IMR-90 (cell line): ENCODE measurements at regions not wholly inside any gene's neighbourhood (a gene's known extent, or its start where the extent isn't known, plus 50 kb on each side); places are given as distances from the start of the nearest gene placed in this dataset.

Experiments used
- ATAC-seq: fragments of 200-7000 bp; cut with Tn5 transposase; 2 replicates; pipeline ENCODE4 v1.9.1; 2020; ENCODE audit warnings: low read depth, mild to moderate bottlenecking, moderate library complexity
- BruUV-seq: library from RNA; stranded (reverse); fragments of 400-500 nt; replicated peaks from 2 replicates; lab custom pipeline; 2021; lab: Mats Ljungman, UMichigan
- CTCF ChIA-PET: fragments of 300-600 bp; formaldehyde crosslinking; extraction: SDS; loops from one replicate; lab custom pipeline; 2021; ENCODE audit warnings: antibody characterized with exemption; lab: Yijun Ruan, JAX
- POLR2A ChIA-PET: fragments of 300-600 bp; sonication (Branson Sonifier 250); formaldehyde crosslinking; loops from one replicate; lab custom pipeline; 2022; ENCODE audit warnings: antibody characterized with exemption; ENCODE audit not compliant: unreplicated experiment; lab: Charles Lee
- DNase-seq: peaks from one replicate; pipeline ENCODE4 v3.0.0; 2013
- H2AFZ ChIP-seq: replicated peaks from 2 replicates; pipeline ENCODE3; 2013; ENCODE audit warnings: low read length, mild to moderate bottlenecking; ENCODE audit not compliant: poor library complexity
- H2AK5ac ChIP-seq: 2 replicates; pipeline ENCODE4 v1.6.1; 2013; ENCODE audit warnings: low read depth, low read length, inconsistent platforms
- H2AK9ac ChIP-seq: replicated peaks from 2 replicates; pipeline ENCODE3; 2013; ENCODE audit warnings: mild to moderate bottlenecking, low read depth, low read length, moderate library complexity; ENCODE audit not compliant: poor library complexity
- H2BK120ac ChIP-seq: 2 replicates; pipeline ENCODE4 v1.6.1; 2013; ENCODE audit warnings: low read depth, low read length, inconsistent platforms
- H2BK15ac ChIP-seq: 3 replicates; pipeline ENCODE4 v1.6.1; 2013; ENCODE audit warnings: low read depth, low read length, inconsistent platforms
- H2BK20ac ChIP-seq: 2 replicates; pipeline ENCODE4 v1.6.1; 2013; ENCODE audit warnings: low read depth, mild to moderate bottlenecking, inconsistent platforms, low read length, moderate library complexity
- H2BK5ac ChIP-seq: 2 replicates; pipeline ENCODE4 v1.6.1; 2013; ENCODE audit warnings: mild to moderate bottlenecking, low read depth, low read length, inconsistent platforms; ENCODE audit not compliant: poor library complexity, severe bottlenecking
- H3K14ac ChIP-seq: replicated peaks from 2 replicates; pipeline ENCODE4 v1.6.1; 2013; ENCODE audit warnings: low read depth, low read length, inconsistent platforms
- H3K18ac ChIP-seq: 2 replicates; pipeline ENCODE4 v1.6.1; 2013; ENCODE audit warnings: low read depth, low read length, control low read depth
- H3K23ac ChIP-seq: 2 replicates; pipeline ENCODE4 v1.6.1; 2013; ENCODE audit warnings: low read depth, low read length, inconsistent platforms
- H3K27ac ChIP-seq: 2 replicates; pipeline ENCODE4 v1.5.1; 2013; ENCODE audit warnings: mild to moderate bottlenecking, control low read depth, low read length; ENCODE audit not compliant: insufficient read depth
- H3K27me3 ChIP-seq: 2 replicates; pipeline ENCODE4 v1.6.1; 2013; ENCODE audit warnings: low read length; ENCODE audit not compliant: control insufficient read depth, insufficient read depth
- H3K36me3 ChIP-seq: 2 replicates; pipeline ENCODE4 v1.6.1; 2013; ENCODE audit warnings: low read length, mixed read lengths; ENCODE audit not compliant: control insufficient read depth, insufficient read depth
- H3K4ac ChIP-seq: 2 replicates; pipeline ENCODE4 v1.6.1; 2013; ENCODE audit warnings: low read depth, low read length, inconsistent platforms
- H3K4me1 ChIP-seq: 2 replicates; pipeline ENCODE4 v1.6.1; 2013; ENCODE audit warnings: low read length, mixed read lengths; ENCODE audit not compliant: control insufficient read depth, insufficient read depth
- H3K4me2 ChIP-seq: 2 replicates; pipeline ENCODE4 v1.6.1; 2013; ENCODE audit warnings: low read depth, mild to moderate bottlenecking, control low read depth, low read length, moderate library complexity
- H3K4me3 ChIP-seq: 2 replicates; pipeline ENCODE4 v1.5.1; 2013; ENCODE audit warnings: low read depth, mild to moderate bottlenecking, control low read depth, low read length, moderate library complexity; ENCODE audit not compliant: insufficient read depth
- H3K56ac ChIP-seq: 2 replicates; pipeline ENCODE4 v1.6.1; 2013; ENCODE audit warnings: low read length, inconsistent platforms; ENCODE audit not compliant: insufficient read depth; ENCODE audit errors: extremely low read depth
- H3K79me1 ChIP-seq, 2 experiments: 2 replicates each; pipeline ENCODE4 v1.6.1; 2013; ENCODE audit warnings: low read length in 2 of 2, inconsistent platforms in 1 of 2, low read depth in 1 of 2
- H3K9ac ChIP-seq: 2 replicates; pipeline ENCODE4 v1.6.1; 2013; ENCODE audit warnings: low read depth, low read length, control low read depth
- H3K9me1 ChIP-seq: 2 replicates; pipeline ENCODE4 v1.6.1; 2013; ENCODE audit warnings: low read length, inconsistent platforms; ENCODE audit not compliant: insufficient read depth
- H3K9me3 ChIP-seq: 2 replicates; pipeline ENCODE4 v1.6.1; 2013; ENCODE audit warnings: low read length; ENCODE audit not compliant: control insufficient read depth, insufficient read depth
- H4K20me1 ChIP-seq: 2 replicates; pipeline ENCODE4 v1.6.1; 2013; ENCODE audit warnings: low read length, inconsistent platforms; ENCODE audit not compliant: insufficient read depth
- H4K5ac ChIP-seq: 2 replicates; pipeline ENCODE4 v1.6.1; 2013; ENCODE audit warnings: mild to moderate bottlenecking, low read depth, low read length, control low read depth
- H4K8ac ChIP-seq, 2 experiments: 2 replicates each; pipeline ENCODE4 v1.6.1; 2013; ENCODE audit warnings: low read depth in 2 of 2, low read length in 2 of 2, control low read depth in 1 of 2, inconsistent platforms in 1 of 2
- H4K91ac ChIP-seq: 2 replicates; pipeline ENCODE4 v1.6.1; 2013; ENCODE audit warnings: low read depth, low read length, inconsistent platforms; ENCODE audit not compliant: insufficient read depth
- BHLHE40 ChIP-seq: fragments of 150-350 bp; IDR thresholded peaks from 2 replicates; pipeline ENCODE4 v1.6.1; 2016; ENCODE audit warnings: mild to moderate bottlenecking, low read depth, low read length
- CEBPB ChIP-seq: IDR thresholded peaks from 2 replicates; pipeline ENCODE4 v1.6.1; 2012; ENCODE audit warnings: low read depth, low read length, improper control_type of control experiment
- CHD1 ChIP-seq: IDR thresholded peaks from 2 replicates; pipeline ENCODE4 v1.6.1; 2012; ENCODE audit warnings: low read depth, low read length, improper control_type of control experiment
- MAZ ChIP-seq: IDR thresholded peaks from 2 replicates; pipeline ENCODE4 v1.6.1; 2012; ENCODE audit warnings: low read depth, mild to moderate bottlenecking, low read length, improper control_type of control experiment, moderate library complexity, borderline replicate concordance
- NFE2L2 ChIP-seq: fragments of 150-350 bp; IDR thresholded peaks from 2 replicates; pipeline ENCODE4 v1.6.1; 2016; ENCODE audit warnings: low read depth, mild to moderate bottlenecking, low read length
- POLR2A ChIP-seq: IDR thresholded peaks from 2 replicates; pipeline ENCODE4 v1.6.1; 2012; ENCODE audit warnings: mild to moderate bottlenecking, low read depth, low read length
- RAD21 ChIP-seq: IDR thresholded peaks from 2 replicates; pipeline ENCODE4 v1.6.1; 2012; ENCODE audit warnings: low read length, improper control_type of control experiment
- RCOR1 ChIP-seq: IDR thresholded peaks from 2 replicates; pipeline ENCODE4 v1.6.1; 2012; ENCODE audit warnings: mild to moderate bottlenecking, low read length, improper control_type of control experiment; ENCODE audit not compliant: insufficient replicate concordance
- RFX5 ChIP-seq: IDR thresholded peaks from 2 replicates; pipeline ENCODE4 v1.8.0; 2012; ENCODE audit warnings: low read depth, mild to moderate bottlenecking, low read length, moderate library complexity
- WGBS, 2 experiments: methylation state at CpG; one replicate each; pipeline versions ENCODE4 v1.1.5 to v1.1.7; 2013; ENCODE audit warnings: missing lambda C conversion rate in 2 of 2; ENCODE audit not compliant: insufficient read length in 1 of 2; ENCODE audit errors: extremely low coverage in 2 of 2; 5-methylcytosine and 5-hydroxymethylcytosine counted together
- dilution Hi-C: fragments of 300-500 bp; cut with HindIII; formaldehyde crosslinking; loops from one replicate; pipeline ENCODE4 v1.14.3; 2018; ENCODE audit warnings: low sequenced_read_pairs; ENCODE audit not compliant: unreplicated experiment
- in situ Hi-C: fragments of 300-500 bp; cut with MboI; formaldehyde crosslinking; loops from 3 replicates; pipeline ENCODE4 v1.14.3; 2019; ENCODE audit warnings: low sequenced_read_pairs, inconsistent platforms, mixed read lengths
- intact Hi-C: fragments of 100-400 bp; cut with micrococcal nuclease; formaldehyde crosslinking; loops from 2 replicates; pipeline ENCODE4 v1.10.0; 2022
- TF ChIP-seq, protein P1 (sequence below): conservative IDR thresholded peaks from 2 replicates; pipeline ENCODE4 v1.5.1; 2012; ENCODE audit warnings: mild to moderate bottlenecking, low read depth, low read length, improper control_type of control experiment
- TF ChIP-seq, protein P2 (sequence below): fragments of 150-350 bp; IDR thresholded peaks from 2 replicates; pipeline ENCODE4 v1.6.1; 2016; ENCODE audit warnings: low read depth, mild to moderate bottlenecking, low read length, moderate library complexity, borderline replicate concordance

DNA sequence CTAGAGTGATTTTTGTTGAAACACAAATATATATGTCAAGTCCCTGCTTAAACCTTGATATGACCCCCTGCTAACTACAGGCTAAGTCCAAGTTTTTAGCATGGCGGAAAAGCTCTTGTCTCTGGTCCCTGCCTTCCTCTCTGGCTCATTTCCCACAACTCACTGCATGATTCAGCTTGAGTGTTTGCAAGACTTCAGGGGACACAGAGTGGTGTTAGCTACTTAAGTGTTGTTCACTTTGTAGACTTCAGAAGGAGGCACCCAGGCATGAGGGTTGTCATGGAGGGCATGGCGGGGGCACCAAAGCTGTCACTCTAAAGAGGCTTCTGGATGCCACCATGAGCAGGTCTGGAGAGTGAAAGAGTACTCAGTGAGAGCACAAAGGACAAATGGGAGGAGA is 362.4 kb upstream of the ACTBL2 start:
- no peak overlapping the region for H2AFZ ChIP-seq
- no peaks in the 10 kb centered on the region for H3K79me1 ChIP-seq
- H3K23ac ChIP-seq, result 0 out of 2 replicates have a peak overlapping the region, but pooled peaks have one; percentile 13
- TF ChIP-seq RCOR1 (no peak), NFE2L2 (no peak), BHLHE40 (no peak), CEBPB (no peak), RAD21 (no peak), RFX5 (no peak), POLR2A (no peak), CHD1 (no peak), MAZ (no peak)
- TF ChIP-seq, protein P1, sequence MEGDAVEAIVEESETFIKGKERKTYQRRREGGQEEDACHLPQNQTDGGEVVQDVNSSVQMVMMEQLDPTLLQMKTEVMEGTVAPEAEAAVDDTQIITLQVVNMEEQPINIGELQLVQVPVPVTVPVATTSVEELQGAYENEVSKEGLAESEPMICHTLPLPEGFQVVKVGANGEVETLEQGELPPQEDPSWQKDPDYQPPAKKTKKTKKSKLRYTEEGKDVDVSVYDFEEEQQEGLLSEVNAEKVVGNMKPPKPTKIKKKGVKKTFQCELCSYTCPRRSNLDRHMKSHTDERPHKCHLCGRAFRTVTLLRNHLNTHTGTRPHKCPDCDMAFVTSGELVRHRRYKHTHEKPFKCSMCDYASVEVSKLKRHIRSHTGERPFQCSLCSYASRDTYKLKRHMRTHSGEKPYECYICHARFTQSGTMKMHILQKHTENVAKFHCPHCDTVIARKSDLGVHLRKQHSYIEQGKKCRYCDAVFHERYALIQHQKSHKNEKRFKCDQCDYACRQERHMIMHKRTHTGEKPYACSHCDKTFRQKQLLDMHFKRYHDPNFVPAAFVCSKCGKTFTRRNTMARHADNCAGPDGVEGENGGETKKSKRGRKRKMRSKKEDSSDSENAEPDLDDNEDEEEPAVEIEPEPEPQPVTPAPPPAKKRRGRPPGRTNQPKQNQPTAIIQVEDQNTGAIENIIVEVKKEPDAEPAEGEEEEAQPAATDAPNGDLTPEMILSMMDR, result no peak
- TF ChIP-seq, protein P2, sequence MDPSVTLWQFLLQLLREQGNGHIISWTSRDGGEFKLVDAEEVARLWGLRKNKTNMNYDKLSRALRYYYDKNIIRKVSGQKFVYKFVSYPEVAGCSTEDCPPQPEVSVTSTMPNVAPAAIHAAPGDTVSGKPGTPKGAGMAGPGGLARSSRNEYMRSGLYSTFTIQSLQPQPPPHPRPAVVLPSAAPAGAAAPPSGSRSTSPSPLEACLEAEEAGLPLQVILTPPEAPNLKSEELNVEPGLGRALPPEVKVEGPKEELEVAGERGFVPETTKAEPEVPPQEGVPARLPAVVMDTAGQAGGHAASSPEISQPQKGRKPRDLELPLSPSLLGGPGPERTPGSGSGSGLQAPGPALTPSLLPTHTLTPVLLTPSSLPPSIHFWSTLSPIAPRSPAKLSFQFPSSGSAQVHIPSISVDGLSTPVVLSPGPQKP, result no peak
- H2BK5ac ChIP-seq, result no peak overlapping the region
- H3K27ac ChIP-seq, result no peak overlapping the region
- no peak overlapping the region for H3K4me2 ChIP-seq
- no TSS peak for BruUV-seq
- no peak for ATAC-seq
- intact Hi-C loops (no loop called here), in situ Hi-C loops (no loop called here), dilution Hi-C loops (no loop called here)
- peak overlapping the region; percentile 0; the same call in 1 of the 2 replicates for H2AK5ac ChIP-seq
- 0 out of 3 replicates have a peak overlapping the region, but pooled peaks have one; percentile 37 for H2BK15ac ChIP-seq
- H3K14ac ChIP-seq, result peak overlapping the region; percentile 32; the same call in 1 of the 2 replicates
- H4K8ac ChIP-seq, result no peak overlapping the region
- peak overlapping the region; percentile 28; the same call in 1 of the 2 replicates for H2BK20ac ChIP-seq
- no peak overlapping the region for H4K5ac ChIP-seq
- peak overlapping the region; percentile 41 for H3K4ac ChIP-seq
- no peak overlapping the region for H3K4me3 ChIP-seq
- peaks cover 3% of the 10 kb centered on the region; the same call in 1 of the 2 replicates for H3K9me1 ChIP-seq
- no peak overlapping the region for H2AK9ac ChIP-seq
- POLR2A ChIA-PET, result no interaction called here
- WGBS, 2 experiments, result no CpG with 5 or more reads among the region's 2 CpGs
- H3K27me3 ChIP-seq, result no peaks in the 10 kb centered on the region
- H3K9ac ChIP-seq, result no peak overlapping the region
- H3K56ac ChIP-seq, result no peak overlapping the region
- no peaks in the 10 kb centered on the region for H4K20me1 ChIP-seq
- 0 out of 2 replicates have a peak overlapping the region, but pooled peaks have one; percentile 19 for H4K91ac ChIP-seq
- peak overlapping the region; percentile 14 for H2BK120ac ChIP-seq
- H3K4me1 ChIP-seq, result peaks cover 14% of the 10 kb centered on the region
- CTCF ChIA-PET, result interaction anchor here (0.9 kb wide), 1 partner anchor 14 kb away, joined by 3 read pairs; no protein-coding TSS in a partner anchor
- H3K36me3 ChIP-seq, result no peaks in the 10 kb centered on the region
- peak overlapping the region; percentile 2; the same call in 1 of the 2 replicates for H3K18ac ChIP-seq
- H3K9me3 ChIP-seq, result no peaks in the 10 kb centered on the region
- DNase-seq, result peak; percentile 28
